Endodermal cell (in vitro differentiated cells): ENCODE measurements at regions not wholly inside any gene's neighbourhood (a gene's known extent, or its start where the extent isn't known, plus 50 kb on each side); places are given as distances from the start of the nearest gene placed in this dataset.

Experiments
- DNase-seq: peaks from one replicate; pipeline ENCODE4 v3.0.0-alpha.2; 2017
- H3K27ac ChIP-seq: 2 replicates; pipeline ENCODE4 v1.5.1; 2013; ENCODE audit warnings: mild to moderate bottlenecking, low read depth, low read length, moderate library complexity
- H3K27me3 ChIP-seq: 2 replicates; pipeline ENCODE4 v1.6.1; 2013; ENCODE audit warnings: mild to moderate bottlenecking, low read length, moderate library complexity; ENCODE audit not compliant: insufficient read depth, control insufficient read depth, poor library complexity, severe bottlenecking
- H3K36me3 ChIP-seq: 2 replicates; pipeline ENCODE4 v1.7.0; 2013; ENCODE audit warnings: mild to moderate bottlenecking, low read length, moderate library complexity; ENCODE audit not compliant: control insufficient read depth, insufficient read depth
- H3K4me1 ChIP-seq: one replicate; pipeline ENCODE4 v1.7.0; 2013; ENCODE audit warnings: low read length; ENCODE audit not compliant: control insufficient read depth, insufficient read depth
- H3K4me3 ChIP-seq: 2 replicates; pipeline ENCODE4 v1.5.1; 2013; ENCODE audit warnings: mild to moderate bottlenecking, low read length, moderate library complexity
- H3K9ac ChIP-seq: 2 replicates; pipeline ENCODE4 v1.6.1; 2013; ENCODE audit warnings: mild to moderate bottlenecking, low read length, moderate library complexity; ENCODE audit not compliant: poor library complexity, severe bottlenecking; ENCODE audit errors: extremely low read depth
- H3K9me3 ChIP-seq: 2 replicates; pipeline ENCODE4 v1.6.1; 2013; ENCODE audit warnings: mild to moderate bottlenecking, low read length, moderate library complexity; ENCODE audit not compliant: control insufficient read depth
- H3K27ac Mint-ChIP-seq: 2 replicates; pipeline ENCODE4 v1.8.0; 2020; ENCODE audit warnings: mixed read lengths
- H3K27me3 Mint-ChIP-seq: 2 replicates; pipeline ENCODE4 v1.8.0; 2021; ENCODE audit warnings: mild to moderate bottlenecking, mixed read lengths; ENCODE audit not compliant: insufficient read depth
- H3K36me3 Mint-ChIP-seq: 2 replicates; pipeline ENCODE4 v1.8.0; 2020; ENCODE audit warnings: low read depth, mixed read lengths
- H3K4me1 Mint-ChIP-seq: 2 replicates; pipeline ENCODE4 v1.8.0; 2020; ENCODE audit warnings: mixed read lengths
- H3K4me3 Mint-ChIP-seq: 2 replicates; pipeline ENCODE4 v1.8.0; 2020; ENCODE audit warnings: mild to moderate bottlenecking, moderate library complexity, mixed read lengths
- H3K9me3 Mint-ChIP-seq: 2 replicates; pipeline ENCODE4 v1.8.0; 2020; ENCODE audit warnings: mild to moderate bottlenecking, mixed read lengths
- WGBS, 2 experiments: methylation state at CpG; one replicate each; pipeline versions ENCODE4 v1.1.5 to v1.1.7; 2013; ENCODE audit warnings: missing lambda C conversion rate in 2 of 2, mixed read lengths in 1 of 2; ENCODE audit not compliant: insufficient coverage in 1 of 2, insufficient read length in 1 of 2; 5-methylcytosine and 5-hydroxymethylcytosine counted together
- TF ChIP-seq, protein P1 (sequence below): fragments of 200-600 bp; sonication (generic); conservative IDR thresholded peaks from 2 replicates; pipeline ENCODE4 v1.5.0; 2021; ENCODE audit warnings: antibody characterized with exemption, mild to moderate bottlenecking

- H3K4me3 ChIP-seq, result no peak overlapping the region
- no peaks in the 10 kb centered on the region for H3K9me3 ChIP-seq
- Mint-ChIP-seq H3K36me3 (no peaks in the 10 kb centered on the region), H3K27me3 (no peaks in the 10 kb centered on the region), H3K27ac (no peak overlapping the region), H3K4me1 (no peaks in the 10 kb centered on the region), H3K4me3 (no peak overlapping the region), H3K9me3 (no peaks in the 10 kb centered on the region)
- no peak overlapping the region for H3K27ac ChIP-seq
- H3K27me3 ChIP-seq, result no peaks in the 10 kb centered on the region
- no peaks in the 10 kb centered on the region for H3K36me3 ChIP-seq
- 90 to 93% methylated on average over 2 to 6 of the region's 6 CpGs for WGBS, 2 experiments
- no peak for DNase-seq
- TF ChIP-seq, protein P1, sequence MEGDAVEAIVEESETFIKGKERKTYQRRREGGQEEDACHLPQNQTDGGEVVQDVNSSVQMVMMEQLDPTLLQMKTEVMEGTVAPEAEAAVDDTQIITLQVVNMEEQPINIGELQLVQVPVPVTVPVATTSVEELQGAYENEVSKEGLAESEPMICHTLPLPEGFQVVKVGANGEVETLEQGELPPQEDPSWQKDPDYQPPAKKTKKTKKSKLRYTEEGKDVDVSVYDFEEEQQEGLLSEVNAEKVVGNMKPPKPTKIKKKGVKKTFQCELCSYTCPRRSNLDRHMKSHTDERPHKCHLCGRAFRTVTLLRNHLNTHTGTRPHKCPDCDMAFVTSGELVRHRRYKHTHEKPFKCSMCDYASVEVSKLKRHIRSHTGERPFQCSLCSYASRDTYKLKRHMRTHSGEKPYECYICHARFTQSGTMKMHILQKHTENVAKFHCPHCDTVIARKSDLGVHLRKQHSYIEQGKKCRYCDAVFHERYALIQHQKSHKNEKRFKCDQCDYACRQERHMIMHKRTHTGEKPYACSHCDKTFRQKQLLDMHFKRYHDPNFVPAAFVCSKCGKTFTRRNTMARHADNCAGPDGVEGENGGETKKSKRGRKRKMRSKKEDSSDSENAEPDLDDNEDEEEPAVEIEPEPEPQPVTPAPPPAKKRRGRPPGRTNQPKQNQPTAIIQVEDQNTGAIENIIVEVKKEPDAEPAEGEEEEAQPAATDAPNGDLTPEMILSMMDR, result no peak
- no peak overlapping the region for H3K9ac ChIP-seq
- H3K4me1 ChIP-seq, result no peaks in the 10 kb centered on the region
Observed at GRCh38 chr2:182577816-182578215, 138.2 kb upstream of the DNAJC10 start.

DNA sequence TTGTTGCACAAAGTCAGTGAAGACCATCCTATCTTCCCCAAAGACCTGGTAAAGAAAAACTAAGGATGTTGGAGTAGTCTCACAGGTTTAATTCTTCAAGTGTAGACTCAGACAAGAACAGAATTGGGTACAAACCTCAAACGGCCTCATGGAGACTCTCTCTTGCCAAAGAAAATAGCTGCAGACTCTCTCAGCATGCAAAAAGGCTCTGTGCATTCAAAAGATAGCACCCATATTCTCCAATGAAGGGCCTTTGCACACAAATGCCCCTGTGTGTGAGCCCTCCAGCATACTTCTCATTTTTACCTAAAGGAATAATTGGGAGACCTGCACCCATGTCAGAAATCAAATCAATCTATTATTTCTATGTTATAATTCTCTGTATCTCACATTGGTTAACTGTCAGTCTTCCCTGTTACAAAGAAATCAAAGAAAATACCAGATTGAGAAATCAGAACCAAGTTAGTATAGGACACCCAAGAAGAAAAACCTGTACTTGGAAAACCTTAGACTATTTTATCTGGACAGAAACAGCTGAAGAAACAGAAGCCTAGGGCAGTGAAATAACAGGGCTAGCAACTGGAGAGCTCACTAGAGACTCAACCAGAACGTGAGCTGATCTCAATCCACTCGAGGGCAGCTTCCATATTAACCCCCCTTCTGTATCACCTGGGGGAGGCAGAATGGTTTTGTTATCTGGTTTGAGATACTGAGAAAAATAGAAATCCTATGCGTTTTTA, 134.7 kb upstream of the DNAJC10 start:
- Histone ChIP-seq H3K36me3 (no peaks in the 10 kb centered on the region), H3K9me3 (no peaks in the 10 kb centered on the region), H3K4me1 (peaks cover 3% of the 10 kb centered on the region), H3K27ac (no peak overlapping the region), H3K27me3 (no peaks in the 10 kb centered on the region), H3K9ac (no peak overlapping the region), H3K4me3 (no peak overlapping the region)
- Mint-ChIP-seq H3K36me3 (no peaks in the 10 kb centered on the region), H3K9me3 (no peaks in the 10 kb centered on the region), H3K4me1 (peaks cover 4% of the 10 kb centered on the region), H3K4me3 (no peak overlapping the region), H3K27me3 (no peaks in the 10 kb centered on the region), H3K27ac (no peak overlapping the region)
- WGBS, 2 experiments, result 79 to 83% methylated on average over 2 to 4 of the region's 4 CpGs
- no peak for DNase-seq
- TF ChIP-seq, protein P1, result no peak

DNA sequence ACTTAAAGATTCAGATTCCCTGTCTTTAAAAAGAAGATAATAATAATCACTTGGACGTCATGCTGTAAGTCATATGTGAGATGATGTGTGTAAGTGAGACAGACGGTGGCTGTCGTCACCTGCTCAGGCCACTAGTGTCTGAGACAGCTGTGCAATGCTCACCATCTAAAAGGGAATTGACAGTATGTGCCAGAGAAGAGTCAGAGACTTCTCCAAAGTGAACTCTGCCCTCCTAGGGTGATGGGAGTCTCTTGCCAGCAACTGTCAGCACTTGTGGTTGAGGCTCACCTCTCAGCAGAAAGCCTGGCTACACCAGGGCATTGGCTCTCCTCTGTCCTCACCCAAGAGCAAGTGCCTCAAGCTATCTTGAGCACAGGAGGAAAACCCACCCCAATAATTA, 131.6 kb upstream of the DNAJC10 start:
- Histone ChIP-seq H3K9ac (no peak overlapping the region), H3K4me3 (no peak overlapping the region), H3K36me3 (no peaks in the 10 kb centered on the region), H3K9me3 (no peaks in the 10 kb centered on the region), H3K27me3 (no peaks in the 10 kb centered on the region), H3K27ac (no peak overlapping the region), H3K4me1 (peaks cover 3% of the 10 kb centered on the region)
- Mint-ChIP-seq H3K9me3 (no peaks in the 10 kb centered on the region), H3K27ac (no peak overlapping the region), H3K4me1 (peaks cover 4% of the 10 kb centered on the region), H3K4me3 (no peak overlapping the region), H3K27me3 (no peaks in the 10 kb centered on the region), H3K36me3 (no peaks in the 10 kb centered on the region)
- TF ChIP-seq, protein P1, result no peak
- WGBS, 2 experiments, result 95 to 100% methylated on average over 2 to 3 of the region's 3 CpGs
- no peak for DNase-seq
